Activated naive CD4-positive, alpha-beta T cell treated with anti-CD3 and anti-CD28 coated beads, Interleukin-2, amount 50 U/mL, for 72 hours (primary cell): ENCODE measurements at regions not wholly inside any gene's neighbourhood (a gene's known extent, or its start where the extent isn't known, plus 50 kb on each side); places are given as distances from the start of the nearest gene placed in this dataset.

Experiments
- ATAC-seq, 2 donors: fragments of 150-1000 bp; cut with Tn5 transposase; 2 replicates each; pipeline ENCODE4 v1.10.0; 2021; ENCODE audit warnings: mild to moderate bottlenecking in 2 of 2, moderate library complexity in 2 of 2
- DNase-seq, 2 donors: peaks; one replicate each; pipeline ENCODE4 v3.0.0; 2021 to 2022; ENCODE audit warnings: low spot score in 2 of 2
- H3K27ac Mint-ChIP-seq, 2 donors: one replicate each; pipeline ENCODE4 v1.8.0; 2022; ENCODE audit warnings: mild to moderate bottlenecking in 2 of 2, mixed read lengths in 2 of 2
- H3K36me3 Mint-ChIP-seq, 2 donors: one replicate each; pipeline ENCODE4 v1.8.0; 2022; ENCODE audit warnings: mixed read lengths in 2 of 2
- H3K9me3 Mint-ChIP-seq, 2 donors: one replicate each; pipeline ENCODE4 v1.8.0; 2022; ENCODE audit warnings: mixed read lengths in 2 of 2

- H3K36me3 Mint-ChIP-seq, result no peaks in the 10 kb centered on the region
- H3K27ac Mint-ChIP-seq, result no peak overlapping the region
- H3K9me3 Mint-ChIP-seq, result peaks cover 17 to 23% of the 10 kb centered on the region in 2 donors
- DNase-seq, result no peak
- no peak for ATAC-seq
Measured at GRCh38 chr3:164673738-164674137, 404.6 kb downstream of the SI start.

GRCh38 chr3:164658125-164658524 is 420.2 kb downstream of the SI start:
- no peak overlapping the region for H3K27ac Mint-ChIP-seq
- peaks cover 0 to 3% of the 10 kb centered on the region in 2 donors for H3K9me3 Mint-ChIP-seq
- DNase-seq, result no peak
- H3K36me3 Mint-ChIP-seq, result no peaks in the 10 kb centered on the region
- ATAC-seq, result no peak

- H3K36me3 Mint-ChIP-seq, result no peaks in the 10 kb centered on the region
- peaks cover 0 to 4% of the 10 kb centered on the region in 2 donors for H3K9me3 Mint-ChIP-seq
- DNase-seq (no peak), ATAC-seq (no peak)
- no peak overlapping the region for H3K27ac Mint-ChIP-seq
Measured at GRCh38 chr3:164657631-164658030, 420.7 kb downstream of the SI start.

- DNase-seq, result no peak
- Mint-ChIP-seq H3K27ac (no peak overlapping the region), H3K9me3 (peaks cover 8 to 12% of the 10 kb centered on the region in 2 donors), H3K36me3 (no peaks in the 10 kb centered on the region)
- ATAC-seq, result no peak
Measured at GRCh38 chr3:164655462-164655861, 422.8 kb downstream of the SI start.

GRCh38 chr3:164641071-164641470 is 437.2 kb downstream of the SI start:
- Mint-ChIP-seq H3K36me3 (no peaks in the 10 kb centered on the region), H3K27ac (no peak overlapping the region), H3K9me3 (peaks cover 0 to 3% of the 10 kb centered on the region in 2 donors)
- ATAC-seq (no peak), DNase-seq (no peak)

- Mint-ChIP-seq H3K27ac (no peak overlapping the region), H3K36me3 (no peaks in the 10 kb centered on the region), H3K9me3 (peaks cover 0 to 3% of the 10 kb centered on the region in 2 donors)
- no peak for DNase-seq
- ATAC-seq, result no peak
Measured at GRCh38 chr3:164640591-164640990, 437.7 kb downstream of the SI start.

- no peaks in the 10 kb centered on the region for H3K36me3 Mint-ChIP-seq
- ATAC-seq, result no peak
- DNase-seq, result no peak
- H3K9me3 Mint-ChIP-seq, result peaks cover under 1 to 16% of the 10 kb centered on the region in 2 donors
- no peak overlapping the region for H3K27ac Mint-ChIP-seq
Measured at GRCh38 chr3:164620956-164621355, 457.3 kb downstream of the SI start.

- no peak overlapping the region for H3K27ac Mint-ChIP-seq
- H3K36me3 Mint-ChIP-seq, result no peaks in the 10 kb centered on the region
Measured at GRCh38 chr3:164620423-164620822, 457.9 kb downstream of the SI start.

GRCh38 chr3:164612751-164613150 is 465.5 kb downstream of the SI start:
- Mint-ChIP-seq H3K27ac (no peak overlapping the region), H3K36me3 (no peaks in the 10 kb centered on the region)
- no peak for DNase-seq

More at GRCh38 chr3:164620423-164620822, 457.9 kb downstream of the SI start:
- ATAC-seq (no peak), DNase-seq (no peak)
- peaks cover 0 to 21% of the 10 kb centered on the region in 2 donors for H3K9me3 Mint-ChIP-seq

GRCh38 chr3:164608554-164609276 is 469.6 kb downstream of the SI start:
- Mint-ChIP-seq H3K9me3 (peaks cover 0 to 14% of the 10 kb centered on the region in 2 donors), H3K36me3 (no peaks in the 10 kb centered on the region), H3K27ac (no peak overlapping the region)
- DNase-seq (no peak), ATAC-seq (no peak)

More at GRCh38 chr3:164612751-164613150, 465.5 kb downstream of the SI start:
- no peak for ATAC-seq
- peaks cover 0 to 12% of the 10 kb centered on the region in 2 donors for H3K9me3 Mint-ChIP-seq

- no peak for ATAC-seq
- no peaks in the 10 kb centered on the region for H3K36me3 Mint-ChIP-seq
- DNase-seq, result no peak
- no peak overlapping the region for H3K27ac Mint-ChIP-seq
- H3K9me3 Mint-ChIP-seq, result peaks cover 0 to 19% of the 10 kb centered on the region in 2 donors
Measured at GRCh38 chr3:164604687-164605086, 473.6 kb downstream of the SI start.

GRCh38 chr3:164577667-164578210 is 500.6 kb downstream of the SI start:
- DNase-seq, result no peak
- H3K27ac Mint-ChIP-seq, result no peak overlapping the region
- no peaks in the 10 kb centered on the region for H3K36me3 Mint-ChIP-seq
- ATAC-seq, result no peak
- peaks cover 7 to 14% of the 10 kb centered on the region in 2 donors for H3K9me3 Mint-ChIP-seq

GRCh38 chr3:164572436-164572835 is 505.9 kb downstream of the SI start:
- no peaks in the 10 kb centered on the region for H3K36me3 Mint-ChIP-seq
- H3K9me3 Mint-ChIP-seq, result peaks cover 9 to 12% of the 10 kb centered on the region in 2 donors
- no peak for ATAC-seq
- H3K27ac Mint-ChIP-seq, result no peak overlapping the region
- DNase-seq, result no peak

GRCh38 chr3:164550857-164551256 is 527.4 kb downstream of the SI start:
- Mint-ChIP-seq H3K36me3 (no peaks in the 10 kb centered on the region), H3K27ac (no peak overlapping the region), H3K9me3 (peaks cover 15 to 27% of the 10 kb centered on the region in 2 donors)
- ATAC-seq, result no peak
- no peak for DNase-seq

GRCh38 chr3:164539215-164539614 is 539.1 kb downstream of the SI start:
- Mint-ChIP-seq H3K9me3 (peaks cover 16 to 18% of the 10 kb centered on the region in 2 donors), H3K36me3 (no peaks in the 10 kb centered on the region), H3K27ac (no peak overlapping the region)
- ATAC-seq (no peak), DNase-seq (no peak)

GRCh38 chr3:164537485-164537884 is 540.8 kb downstream of the SI start:
- ATAC-seq, result no peak
- DNase-seq, result no peak
- H3K36me3 Mint-ChIP-seq, result no peaks in the 10 kb centered on the region

GRCh38 chr3:164533275-164533674 is 545.0 kb downstream of the SI start:
- DNase-seq (no peak), ATAC-seq (no peak)
- Mint-ChIP-seq H3K27ac (no peak overlapping the region), H3K36me3 (no peaks in the 10 kb centered on the region), H3K9me3 (peaks cover 0 to 8% of the 10 kb centered on the region in 2 donors)

More at GRCh38 chr3:164537485-164537884, 540.8 kb downstream of the SI start:
- peaks cover 16 to 18% of the 10 kb centered on the region in 2 donors for H3K9me3 Mint-ChIP-seq
- no peak overlapping the region for H3K27ac Mint-ChIP-seq

- ATAC-seq, result no peak
Measured at GRCh38 chr3:164526250-164526649, 552.0 kb downstream of the SI start.

More at GRCh38 chr3:164526250-164526649, 552.0 kb downstream of the SI start:
- H3K9me3 Mint-ChIP-seq, result peaks cover 5 to 25% of the 10 kb centered on the region in 2 donors
- H3K36me3 Mint-ChIP-seq, result peaks cover 0 to 13% of the 10 kb centered on the region in 2 donors
- no peak overlapping the region for H3K27ac Mint-ChIP-seq
- DNase-seq, result no peak
